Upper lobe of left lung (tissue), 6 donors: ENCODE measurements at regions not wholly inside any gene's neighbourhood (a gene's known extent, or its start where the extent isn't known, plus 50 kb on each side); places are given as distances from the start of the nearest gene placed in this dataset.

Experiments used
- ATAC-seq, 2 donors: fragments of 200-7000 bp; cut with Tn5 transposase; one replicate each; pipeline ENCODE4 v1.9.1; 2022; ENCODE audit warnings: mild to moderate bottlenecking in 2 of 2, moderate library complexity in 2 of 2; ENCODE audit not compliant: low FRiP score in 2 of 2
- DNase-seq, 2 donors: peaks; one replicate each; pipeline ENCODE4 v3.0.0-alpha.2; 2019 to 2020
- H3K27ac ChIP-seq, 4 donors: fragments of 200-600 bp; sonication (generic); one replicate each; pipeline ENCODE4 v1.5.1; 2016 to 2019
- H3K27me3 ChIP-seq, 4 donors: fragments of 200-600 bp; sonication (generic); one replicate each; pipeline ENCODE4 v1.5.1; 2017 to 2019
- H3K36me3 ChIP-seq, 4 donors: fragments of 200-600 bp; sonication (generic); one replicate each; pipeline ENCODE4 v1.5.1; 2016 to 2019
- H3K4me1 ChIP-seq, 4 donors: fragments of 200-600 bp; sonication (generic); one replicate each; pipeline ENCODE4 v1.5.1; 2018 to 2019
- H3K4me3 ChIP-seq, 4 donors: fragments of 200-600 bp; sonication (generic); one replicate each; pipeline ENCODE4 v1.5.1; 2017 to 2019; ENCODE audit warnings: mild to moderate bottlenecking in 2 of 4, moderate library complexity in 1 of 4
- H3K9me3 ChIP-seq, 4 donors: fragments of 200-600 bp; sonication (generic); one replicate each; pipeline ENCODE4 v1.5.1; 2018 to 2019
- EP300 ChIP-seq, 4 donors: sonication (generic); formaldehyde crosslinking; IDR thresholded peaks; one replicate each; pipeline ENCODE4 v1.5.1; 2017; ENCODE audit warnings: antibody characterized with exemption in 4 of 4, control low read depth in 2 of 4
- POLR2A ChIP-seq, 4 donors: fragments of 450-650 bp; IDR thresholded peaks; one replicate each; pipeline ENCODE4 v1.5.1; 2016 to 2017; ENCODE audit warnings: antibody characterized with exemption in 4 of 4, mild to moderate bottlenecking in 2 of 4
- POLR2AphosphoS5 ChIP-seq, 2 donors: sonication (generic); formaldehyde crosslinking; IDR thresholded peaks; one replicate each; pipeline ENCODE4 v1.5.1; 2017; ENCODE audit warnings: antibody characterized with exemption in 2 of 2
- WGBS, 2 donors: methylation state at CpG; one replicate each; pipeline ENCODE4 v1.1.5; 2017 to 2018; 5-methylcytosine and 5-hydroxymethylcytosine counted together
- TF ChIP-seq, protein P1 (sequence below), 6 experiments: fragments of 450-650 bp in 4 of 6; fragments of 200-600 bp in 2 of 6; sonication (generic) in 2 of 6; IDR thresholded peaks; one replicate each; pipeline ENCODE4 v1.5.1; 2016 to 2019; ENCODE audit warnings: antibody characterized with exemption in 6 of 6
- donor health status: DM: no; HTN: no; CAD: no; lungs with moderate emphysema.
- donor health status: DM: no; HTN: yes; CAD: no; lungs with severe emphysema.

DNA sequence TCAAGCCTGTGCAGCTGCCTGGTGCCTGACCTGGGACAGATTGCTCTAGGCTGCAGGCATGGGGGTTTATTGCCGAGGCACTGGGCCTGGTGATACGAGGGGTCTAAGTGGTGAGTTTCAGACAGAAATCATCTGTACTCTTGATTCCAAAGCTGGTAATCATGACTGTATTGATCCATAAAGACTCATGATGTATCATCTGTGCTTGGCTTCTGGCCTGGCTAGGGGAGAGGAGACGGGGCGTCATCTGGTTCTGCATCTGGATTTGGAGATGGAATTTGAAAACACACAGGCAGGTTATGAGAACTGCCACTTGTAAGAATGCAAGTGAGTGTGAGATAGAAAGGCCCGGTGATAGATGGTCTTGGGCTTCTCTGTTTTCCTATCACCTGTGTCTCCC, 337.4 kb upstream of the C2CD4B start:
- ATAC-seq (no peak), DNase-seq (no peak)
- Histone ChIP-seq H3K9me3 (no peaks in the 10 kb centered on the region), H3K27me3 (no peaks in the 10 kb centered on the region), H3K4me3 (no peak overlapping the region), H3K27ac (no peak overlapping the region), H3K36me3 (no peaks in the 10 kb centered on the region), H3K4me1 (peaks cover 10 to 19% (median 13%) of the 10 kb centered on the region in 4 donors)
- TF ChIP-seq, protein P1, sequence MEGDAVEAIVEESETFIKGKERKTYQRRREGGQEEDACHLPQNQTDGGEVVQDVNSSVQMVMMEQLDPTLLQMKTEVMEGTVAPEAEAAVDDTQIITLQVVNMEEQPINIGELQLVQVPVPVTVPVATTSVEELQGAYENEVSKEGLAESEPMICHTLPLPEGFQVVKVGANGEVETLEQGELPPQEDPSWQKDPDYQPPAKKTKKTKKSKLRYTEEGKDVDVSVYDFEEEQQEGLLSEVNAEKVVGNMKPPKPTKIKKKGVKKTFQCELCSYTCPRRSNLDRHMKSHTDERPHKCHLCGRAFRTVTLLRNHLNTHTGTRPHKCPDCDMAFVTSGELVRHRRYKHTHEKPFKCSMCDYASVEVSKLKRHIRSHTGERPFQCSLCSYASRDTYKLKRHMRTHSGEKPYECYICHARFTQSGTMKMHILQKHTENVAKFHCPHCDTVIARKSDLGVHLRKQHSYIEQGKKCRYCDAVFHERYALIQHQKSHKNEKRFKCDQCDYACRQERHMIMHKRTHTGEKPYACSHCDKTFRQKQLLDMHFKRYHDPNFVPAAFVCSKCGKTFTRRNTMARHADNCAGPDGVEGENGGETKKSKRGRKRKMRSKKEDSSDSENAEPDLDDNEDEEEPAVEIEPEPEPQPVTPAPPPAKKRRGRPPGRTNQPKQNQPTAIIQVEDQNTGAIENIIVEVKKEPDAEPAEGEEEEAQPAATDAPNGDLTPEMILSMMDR (IDR thresholded peaks at IDR 0.05): no peak
- TF ChIP-seq EP300 (IDR thresholded peaks at IDR 0.05) (no peak), POLR2A (IDR thresholded peaks at IDR 0.05) (no peak), POLR2AphosphoS5 (IDR thresholded peaks at IDR 0.05) (no peak)
- WGBS, 2 donors: 94 to 98% methylated on average over 5 of the region's 5 CpGs

DNA sequence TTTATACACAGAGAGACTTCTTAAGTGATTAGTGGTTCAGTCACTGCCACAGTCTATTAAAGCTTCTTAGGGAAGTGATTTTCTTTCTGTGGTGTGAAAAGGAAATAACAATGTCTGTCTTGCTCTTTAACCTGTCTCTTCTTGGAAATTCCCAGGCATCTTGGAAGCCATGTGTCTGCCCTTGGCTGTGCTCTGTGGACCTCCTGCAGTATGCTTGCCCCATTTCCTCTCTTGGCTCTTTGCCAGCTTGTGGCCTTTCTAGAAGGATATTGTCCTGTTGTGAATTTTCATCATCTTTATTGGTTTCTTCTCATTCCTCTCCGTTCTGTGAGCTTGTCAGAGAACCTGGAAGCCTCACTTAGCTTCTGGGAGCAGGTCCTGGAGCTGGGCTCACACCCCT, 338.4 kb upstream of the C2CD4B start:
- H3K9me3 ChIP-seq: no peaks in the 10 kb centered on the region
- peaks cover 10 to 20% (median 13%) of the 10 kb centered on the region in 4 donors for H3K4me1 ChIP-seq
- no peak overlapping the region for H3K4me3 ChIP-seq
- WGBS, 2 donors: 42 to 52% methylated on average over 1 of the region's 1 CpG
- H3K27me3 ChIP-seq: no peaks in the 10 kb centered on the region
- H3K27ac ChIP-seq: no peak overlapping the region
- H3K36me3 ChIP-seq: no peaks in the 10 kb centered on the region
- DNase-seq: no peak
- ATAC-seq: no peak
- TF ChIP-seq POLR2A (IDR thresholded peaks at IDR 0.05): no peak
- TF ChIP-seq, protein P1 (IDR thresholded peaks at IDR 0.05): no peak
- TF ChIP-seq POLR2AphosphoS5 (IDR thresholded peaks at IDR 0.05): no peak
- no peak for TF ChIP-seq EP300 (IDR thresholded peaks at IDR 0.05)

DNA sequence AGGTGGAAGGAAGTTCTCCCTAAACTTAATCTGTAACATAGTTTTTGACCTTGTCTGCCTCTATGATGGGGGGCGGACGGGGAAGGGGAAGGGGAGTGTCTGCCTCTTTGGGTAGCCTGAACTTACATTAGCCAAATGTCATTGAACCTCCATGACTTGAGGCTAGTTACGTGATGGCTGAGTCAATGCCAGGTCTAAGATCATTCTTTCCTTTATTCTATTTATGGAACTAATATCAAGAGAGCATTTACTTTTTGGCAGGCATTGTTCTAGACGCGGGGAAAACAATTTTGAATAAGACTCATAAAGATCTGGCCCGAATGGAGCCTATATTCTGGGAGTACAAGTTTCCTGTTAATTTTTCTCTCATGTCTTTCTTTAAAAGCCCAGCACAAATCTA, 340.7 kb upstream of the C2CD4B start:
- no peak for TF ChIP-seq POLR2A (IDR thresholded peaks at IDR 0.05)
- TF ChIP-seq, protein P1 (IDR thresholded peaks at IDR 0.05): no peak
- no peak for TF ChIP-seq POLR2AphosphoS5 (IDR thresholded peaks at IDR 0.05)
- no peak for TF ChIP-seq EP300 (IDR thresholded peaks at IDR 0.05)
- Histone ChIP-seq H3K9me3 (no peaks in the 10 kb centered on the region), H3K27ac (peak overlapping the region in 2 of 4 donors; percentile 28 to 31), H3K4me1 (peaks cover 10 to 20% (median 13%) of the 10 kb centered on the region in 4 donors), H3K4me3 (no peak overlapping the region), H3K27me3 (no peaks in the 10 kb centered on the region), H3K36me3 (no peaks in the 10 kb centered on the region)
- 40 to 56% methylated on average over 6 of the region's 6 CpGs for WGBS, 2 donors
- no peak for DNase-seq
- ATAC-seq: peak in 1 of 2 donors; percentile 55

DNA sequence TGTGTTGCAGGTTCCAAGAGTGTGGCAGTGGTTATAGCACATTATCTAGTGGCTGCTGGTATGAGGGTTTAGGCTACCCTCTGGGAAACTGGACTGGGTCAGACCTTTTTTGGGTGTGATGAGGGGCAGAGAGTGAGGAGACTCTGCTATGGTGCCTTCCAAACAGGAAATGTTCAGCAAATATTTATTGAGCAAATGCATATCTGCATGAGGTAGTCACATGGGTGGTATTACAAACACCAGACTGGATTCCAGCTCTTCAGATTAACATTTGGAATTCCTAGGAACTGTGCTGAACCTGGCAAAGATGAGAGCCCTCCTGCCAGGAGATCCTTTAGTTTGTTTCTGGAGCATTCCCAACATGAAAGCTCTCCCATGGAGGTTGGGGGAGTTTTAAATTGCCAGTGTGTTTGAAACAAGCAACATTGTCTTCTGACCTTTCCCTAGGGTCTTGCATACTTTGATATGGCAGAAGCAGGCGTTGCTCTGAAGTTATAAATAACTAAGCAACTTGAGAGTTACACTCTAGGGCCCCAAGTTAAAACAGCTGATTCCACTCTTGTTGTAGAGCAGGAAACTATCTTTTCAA, 341.2 kb upstream of the C2CD4B start:
- peak; percentile 60 to 69 for ATAC-seq
- WGBS, 2 donors: 0 to 6% methylated on average over 1 of the region's 1 CpG
- no peak overlapping the region for H3K4me3 ChIP-seq
- DNase-seq: no peak
- TF ChIP-seq POLR2A (IDR thresholded peaks at IDR 0.05) (no peak), POLR2AphosphoS5 (IDR thresholded peaks at IDR 0.05) (no peak), EP300 (IDR thresholded peaks at IDR 0.05) (no peak)
- peak overlapping the region in 2 of 4 donors; percentile 28 to 31 for H3K27ac ChIP-seq
- H3K4me1 ChIP-seq: peaks cover 10 to 20% (median 13%) of the 10 kb centered on the region in 4 donors
- no peaks in the 10 kb centered on the region for H3K9me3 ChIP-seq
- H3K27me3 ChIP-seq: no peaks in the 10 kb centered on the region
- H3K36me3 ChIP-seq: no peaks in the 10 kb centered on the region

DNA sequence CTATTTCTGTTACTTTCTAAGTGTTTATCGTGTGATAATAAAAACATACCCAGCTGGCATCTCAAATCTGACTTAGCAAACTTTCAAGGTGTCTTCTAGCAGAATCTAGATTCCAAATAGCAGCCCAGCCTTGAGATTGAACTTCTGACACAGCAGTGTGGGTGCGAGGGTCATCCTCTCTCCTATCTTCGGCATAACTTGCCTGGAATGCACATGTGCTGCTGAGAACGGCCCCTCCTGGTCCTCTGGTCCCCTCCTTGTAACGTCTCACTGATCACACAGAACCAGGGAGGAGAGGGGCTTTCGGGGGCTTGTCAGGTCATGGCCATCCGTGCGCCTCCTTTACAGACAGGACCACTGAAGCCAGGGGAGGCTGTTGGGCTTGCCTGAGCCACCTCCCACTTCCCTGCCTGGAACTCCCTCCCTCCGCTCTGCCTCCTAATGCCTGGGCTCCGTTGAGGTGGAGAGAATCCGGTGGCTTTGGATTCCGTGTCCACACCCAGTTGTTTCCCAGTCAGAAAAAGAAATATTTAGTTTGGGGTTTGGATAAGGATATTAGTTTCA, 344.4 kb upstream of the C2CD4B start:
- H3K4me3 ChIP-seq: no peak overlapping the region
- peaks cover 10 to 20% (median 13%) of the 10 kb centered on the region in 4 donors for H3K4me1 ChIP-seq
- H3K27me3 ChIP-seq: no peaks in the 10 kb centered on the region
- no peaks in the 10 kb centered on the region for H3K9me3 ChIP-seq
- no peak for DNase-seq
- TF ChIP-seq, protein P1 (IDR thresholded peaks at IDR 0.05): no peak
- TF ChIP-seq EP300 (IDR thresholded peaks at IDR 0.05) (no peak), POLR2A (IDR thresholded peaks at IDR 0.05) (no peak), POLR2AphosphoS5 (IDR thresholded peaks at IDR 0.05) (no peak)
- 87 to 94% methylated on average over 12 of the region's 12 CpGs for WGBS, 2 donors
- peak in 1 of 2 donors; percentile 32 for ATAC-seq
- no peak overlapping the region for H3K27ac ChIP-seq
- no peaks in the 10 kb centered on the region for H3K36me3 ChIP-seq
